ENCODE measurements at regions not wholly inside any gene's neighbourhood (a gene's known extent, or its start where the extent isn't known, plus 50 kb on each side); places are given as distances from the start of the nearest gene placed in this dataset.

- TF ChIP-seq, protein P1, sequence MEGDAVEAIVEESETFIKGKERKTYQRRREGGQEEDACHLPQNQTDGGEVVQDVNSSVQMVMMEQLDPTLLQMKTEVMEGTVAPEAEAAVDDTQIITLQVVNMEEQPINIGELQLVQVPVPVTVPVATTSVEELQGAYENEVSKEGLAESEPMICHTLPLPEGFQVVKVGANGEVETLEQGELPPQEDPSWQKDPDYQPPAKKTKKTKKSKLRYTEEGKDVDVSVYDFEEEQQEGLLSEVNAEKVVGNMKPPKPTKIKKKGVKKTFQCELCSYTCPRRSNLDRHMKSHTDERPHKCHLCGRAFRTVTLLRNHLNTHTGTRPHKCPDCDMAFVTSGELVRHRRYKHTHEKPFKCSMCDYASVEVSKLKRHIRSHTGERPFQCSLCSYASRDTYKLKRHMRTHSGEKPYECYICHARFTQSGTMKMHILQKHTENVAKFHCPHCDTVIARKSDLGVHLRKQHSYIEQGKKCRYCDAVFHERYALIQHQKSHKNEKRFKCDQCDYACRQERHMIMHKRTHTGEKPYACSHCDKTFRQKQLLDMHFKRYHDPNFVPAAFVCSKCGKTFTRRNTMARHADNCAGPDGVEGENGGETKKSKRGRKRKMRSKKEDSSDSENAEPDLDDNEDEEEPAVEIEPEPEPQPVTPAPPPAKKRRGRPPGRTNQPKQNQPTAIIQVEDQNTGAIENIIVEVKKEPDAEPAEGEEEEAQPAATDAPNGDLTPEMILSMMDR (conservative IDR thresholded peaks at IDR 0.05) = no peak
- H2BK20ac ChIP-seq (ENCODE audit: low read depth, low read length, poor library complexity, severe bottlenecking) = no peak overlapping the region
- H2BK12ac ChIP-seq (ENCODE audit: insufficient read length, low read depth, low read length) = no peak overlapping the region
- Mint-ChIP-seq H3K9me3 (no peaks in the 10 kb centered on the region; a peak in 1 of 5 replicates), H3K27ac (0 out of 7 replicates have a peak overlapping the region, but pooled peaks of 1 of the 3 experiments have one; percentile 49), H3K27me3 (ENCODE audit: low read depth) (no peaks in the 10 kb centered on the region), H3K4me3 (no peak overlapping the region), H3K36me3 (ENCODE audit: insufficient read depth in 1 of 3, low read depth in 3 of 3) (no peaks in the 10 kb centered on the region), H3K4me1 (peaks cover 0 to 7% of the 10 kb centered on the region in 2 experiments; a peak in 2 of 4 replicates)
- H3K79me2 ChIP-seq (ENCODE audit: insufficient read depth, low read length) = no peaks in the 10 kb centered on the region
- H4K20me1 ChIP-seq (ENCODE audit: control insufficient read depth, insufficient read depth, insufficient read length) = no peaks in the 10 kb centered on the region
- H3K18ac ChIP-seq (ENCODE audit: insufficient read length, low read depth, low read length) = no peak overlapping the region
- H3T11ph ChIP-seq (ENCODE audit: low read length) = no peak overlapping the region
- H4K8ac ChIP-seq (replicated peaks; ENCODE audit: insufficient read length, low read depth, low read length) = no peak overlapping the region
- no peak overlapping the region for H3K4ac ChIP-seq (ENCODE audit: low read depth, low read length)
- H3K4me2 ChIP-seq (ENCODE audit: insufficient read depth, insufficient read length, low read length) = no peak overlapping the region
- WGBS (ENCODE audit: extremely low coverage, insufficient read length, low lambda C conversion rate) = no CpG with 5 or more reads among the region's 1 CpG
- H3K56ac ChIP-seq (ENCODE audit: insufficient read length, low read depth, low read length) = no peak overlapping the region
- no peak overlapping the region for H3K27ac ChIP-seq (ENCODE audit: insufficient read length, low read depth, low read length)
- H2AFZ ChIP-seq (ENCODE audit: low read length) = no peak overlapping the region
- DNase-seq = no peak
- H2BK15ac ChIP-seq (ENCODE audit: low read depth, low read length) = no peak overlapping the region
- no peak overlapping the region for H2AK5ac ChIP-seq (ENCODE audit: insufficient read length, low read length)
- H3K27me3 ChIP-seq (ENCODE audit: insufficient read depth, low read length) = no peaks in the 10 kb centered on the region
- H4K5ac ChIP-seq (ENCODE audit: insufficient read length, low read depth, low read length) = no peak overlapping the region
- no peak overlapping the region for H3K23ac ChIP-seq (ENCODE audit: insufficient read length, low read depth, low read length)
- no peaks in the 10 kb centered on the region for H3K4me1 ChIP-seq (ENCODE audit: insufficient read depth, low read length)
- H4K91ac ChIP-seq (ENCODE audit: insufficient read length, low read depth, low read length) = no peak overlapping the region
- no peaks in the 10 kb centered on the region for H3K79me1 ChIP-seq (ENCODE audit: insufficient read depth, low read depth, low read length, poor library complexity, severe bottlenecking)
- no peaks in the 10 kb centered on the region for H3K9me3 ChIP-seq (ENCODE audit: control insufficient read depth, low read depth, low read length)
- no peaks in the 10 kb centered on the region for H3K23me2 ChIP-seq (ENCODE audit: insufficient read length, low read depth, low read length, poor library complexity, severe bottlenecking)
- H3K9ac ChIP-seq (ENCODE audit: extremely low read depth, insufficient read length, low read length) = no peak overlapping the region
- H2BK120ac ChIP-seq (ENCODE audit: low read depth, low read length, poor library complexity, severe bottlenecking) = no peak overlapping the region
- H3K14ac ChIP-seq (ENCODE audit: insufficient read depth, low read length) = no peak overlapping the region
- H2BK5ac ChIP-seq (ENCODE audit: insufficient read length, low read length) = no peak overlapping the region
Measured at GRCh38 chr9:29063031-29063430, 1489.8 kb upstream of the C9orf72 start.

Measured in H9 (cell line).